Panc1 (cell line): ENCODE measurements at regions not wholly inside any gene's neighbourhood (a gene's known extent, or its start where the extent isn't known, plus 50 kb on each side); places are given as distances from the start of the nearest gene placed in this dataset.

ENCODE experiments used
- ATAC-seq: fragments of 200-7000 bp; cut with Tn5 transposase; 2 replicates; pipeline ENCODE4 v1.9.1; 2020; ENCODE audit warnings: mild to moderate bottlenecking, moderate library complexity
- BruUV-seq: library from RNA; stranded (reverse); fragments of 400-500 nt; replicated peaks from 2 replicates; lab custom pipeline; 2021; lab: Mats Ljungman, UMichigan
- CTCF ChIA-PET: fragments of 300-600 bp; sonication (Branson Sonifier 250); formaldehyde crosslinking; loops from one replicate; lab custom pipeline; 2022; ENCODE audit warnings: antibody characterized with exemption; lab: Charles Lee
- POLR2A ChIA-PET: fragments of 300-600 bp; sonication (Branson Sonifier 250); formaldehyde crosslinking; loops from one replicate; lab custom pipeline; 2022; ENCODE audit warnings: antibody characterized with exemption; lab: Charles Lee
- DNase-seq: peaks from one replicate; pipeline ENCODE4 v3.0.0-alpha.2; 2010; ENCODE audit warnings: low read depth, low spot score
- H3K27ac ChIP-seq: 2 replicates; pipeline ENCODE4 v1.5.1; 2011; ENCODE audit warnings: mild to moderate bottlenecking, low read length, inconsistent platforms
- H3K27me3 ChIP-seq: fragments of 200-500 bp; sonication (Bioruptor generic); 2 replicates; pipeline ENCODE4 v1.6.0; 2014; ENCODE audit warnings: low read length, inconsistent platforms; ENCODE audit not compliant: control insufficient read depth, insufficient read depth
- H3K36me3 ChIP-seq: fragments of 200-500 bp; sonication (Bioruptor generic); 2 replicates; pipeline ENCODE4 v1.5.1; 2014; ENCODE audit warnings: inconsistent platforms, mild to moderate bottlenecking, low read length, moderate library complexity; ENCODE audit not compliant: control insufficient read depth, insufficient read depth
- H3K4me1 ChIP-seq: 2 replicates; pipeline ENCODE4 v1.5.1; 2011; ENCODE audit warnings: inconsistent platforms, mild to moderate bottlenecking, low read length, moderate library complexity; ENCODE audit not compliant: control insufficient read depth, insufficient read depth
- H3K4me3 ChIP-seq, 2 experiments: 2 replicates each; pipeline ENCODE4 v1.5.1; 2011 to 2012; ENCODE audit warnings: low read depth in 2 of 2, low read length in 2 of 2, mild to moderate bottlenecking in 2 of 2, inconsistent platforms in 1 of 2, moderate library complexity in 1 of 2
- H3K9me3 ChIP-seq: fragments of 200-500 bp; sonication (Bioruptor generic); 2 replicates; pipeline ENCODE4 v1.5.1; 2014; ENCODE audit warnings: low read depth, mild to moderate bottlenecking, inconsistent platforms, low read length, moderate library complexity; ENCODE audit not compliant: control insufficient read depth, insufficient read depth
- CTCF ChIP-seq: fragments of 450-650 bp; IDR thresholded peaks from 2 replicates; pipeline ENCODE4 v1.5.1; 2017; ENCODE audit warnings: mild to moderate bottlenecking
- POLR2AphosphoS5 ChIP-seq: IDR thresholded peaks from 2 replicates; pipeline ENCODE4 v1.6.1; 2012; ENCODE audit warnings: mild to moderate bottlenecking, low read depth, low read length, moderate library complexity
- REST ChIP-seq, 2 experiments: IDR thresholded peaks; 2 replicates each; pipeline ENCODE4 v1.6.1; 2011 to 2012; ENCODE audit warnings: low read depth in 2 of 2, control low read depth in 1 of 2, low read length in 1 of 2, mild to moderate bottlenecking in 1 of 2, moderate library complexity in 1 of 2; ENCODE audit not compliant: insufficient read depth in 1 of 2
- SIN3A ChIP-seq: IDR thresholded peaks from 2 replicates; pipeline ENCODE4 v1.6.1; 2012; ENCODE audit warnings: low read depth, mild to moderate bottlenecking, low read length, moderate library complexity, borderline replicate concordance; ENCODE audit not compliant: insufficient read depth
- TCF7L2 ChIP-seq: IDR thresholded peaks from 2 replicates; pipeline ENCODE4 v1.6.1; 2011; ENCODE audit warnings: mild to moderate bottlenecking, low read depth, low read length, inconsistent platforms
- in situ Hi-C: cut with HindIII; loops from 2 replicates; pipeline ENCODE4 v1.10.0; 2016; ENCODE audit warnings: low sequenced_read_pairs, low pct_unique_long_range_greater_than_20kb
- intact Hi-C: fragments of 100-400 bp; cut with micrococcal nuclease; formaldehyde crosslinking; loops from one replicate; pipeline ENCODE4 v1.10.0; 2022; ENCODE audit not compliant: unreplicated experiment

- H3K27ac ChIP-seq = no peak overlapping the region
- ChIA-PET POLR2A (no interaction called here), CTCF (no interaction called here)
- H3K9me3 ChIP-seq = no peaks in the 10 kb centered on the region
- in situ Hi-C loops (no loop called here), intact Hi-C loops (no loop called here)
- DNase-seq (no peak), ATAC-seq (no peak)
- BruUV-seq = no TSS peak
- no peaks in the 10 kb centered on the region for H3K27me3 ChIP-seq
- H3K4me1 ChIP-seq = peaks cover 6% of the 10 kb centered on the region; the same call in 1 of the 2 replicates
- no peaks in the 10 kb centered on the region for H3K36me3 ChIP-seq
- H3K4me3 ChIP-seq = no peak overlapping the region
- no peak for TF ChIP-seq TCF7L2
- no peak for TF ChIP-seq REST (IDR thresholded peaks at IDR 0.05; ENCODE audit: insufficient read depth in 1 of 2, low read depth in 2 of 2, low read length in 1 of 2)
- no peak for TF ChIP-seq CTCF
- no peak for TF ChIP-seq POLR2AphosphoS5
- no peak for TF ChIP-seq SIN3A
These were observed 95.3 kb upstream of the IER5L start for GRCh38 chr9:129273136-129273895.

GRCh38 chr9:129272348-129273025, 94.4 kb upstream of the IER5L start:
- DNase-seq (no peak), ATAC-seq (no peak)
- Histone ChIP-seq H3K27ac (no peak overlapping the region), H3K36me3 (no peaks in the 10 kb centered on the region), H3K27me3 (no peaks in the 10 kb centered on the region), H3K4me1 (peaks cover 3% of the 10 kb centered on the region; the same call in 1 of the 2 replicates), H3K4me3 (no peak overlapping the region), H3K9me3 (no peaks in the 10 kb centered on the region)
- intact Hi-C loops = no loop called here
- ChIA-PET CTCF (no interaction called here), POLR2A (no interaction called here)
- in situ Hi-C loops = no loop called here
- TF ChIP-seq CTCF (no peak), POLR2AphosphoS5 (no peak), REST (IDR thresholded peaks at IDR 0.05; ENCODE audit: insufficient read depth in 1 of 2, low read depth in 2 of 2, low read length in 1 of 2) (no peak)
- BruUV-seq = no TSS peak
